ENCODE measurements at regions not wholly inside any gene's neighbourhood (a gene's known extent, or its start where the extent isn't known, plus 50 kb on each side); places are given as distances from the start of the nearest gene placed in this dataset.

DNA sequence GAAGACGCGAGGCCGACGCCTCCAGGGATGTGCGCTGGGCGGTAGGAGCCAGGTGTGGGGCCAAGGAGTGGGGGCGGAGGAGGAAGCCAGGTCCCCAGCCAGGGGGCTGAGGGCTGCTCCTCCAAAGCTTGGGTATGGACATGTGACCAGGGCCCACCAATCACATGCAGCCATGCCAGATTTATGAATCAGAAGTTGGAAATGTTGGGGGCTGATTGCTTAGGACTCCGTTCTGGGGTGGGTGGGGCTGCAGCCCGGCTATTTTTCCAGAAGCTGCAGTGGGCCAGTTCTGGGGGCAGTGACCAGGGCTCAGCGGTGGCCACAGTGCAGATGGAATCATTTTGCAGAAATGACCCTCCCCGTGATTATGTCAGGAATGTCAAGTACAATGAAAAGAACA, 96.0 kb downstream of the CEBPB start:
- no peak for DNase-seq

DNA sequence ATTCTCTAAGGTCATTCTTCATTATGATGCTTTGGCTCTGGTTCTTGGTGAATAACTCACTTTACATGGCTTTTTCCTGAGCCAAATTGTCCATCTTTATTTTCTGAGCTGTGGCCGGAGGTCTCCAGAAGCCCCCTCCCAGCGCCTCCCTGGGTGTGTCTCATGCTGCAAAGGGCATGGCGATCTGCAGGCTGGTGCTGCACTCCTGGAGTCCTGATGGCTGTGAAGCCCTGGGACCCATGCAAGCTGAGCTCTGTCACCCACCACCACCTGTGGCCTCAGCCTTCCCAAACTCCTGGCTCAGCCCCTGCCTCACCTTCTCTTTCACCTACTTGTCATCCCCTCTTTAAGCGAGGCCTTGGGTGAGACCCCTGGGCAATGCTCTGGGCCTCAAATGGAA, 96.9 kb downstream of the CEBPB start:
- no peak for DNase-seq

GRCh38 chr20:50288128-50288623, 97.5 kb downstream of the CEBPB start:
- no peak for DNase-seq

DNA sequence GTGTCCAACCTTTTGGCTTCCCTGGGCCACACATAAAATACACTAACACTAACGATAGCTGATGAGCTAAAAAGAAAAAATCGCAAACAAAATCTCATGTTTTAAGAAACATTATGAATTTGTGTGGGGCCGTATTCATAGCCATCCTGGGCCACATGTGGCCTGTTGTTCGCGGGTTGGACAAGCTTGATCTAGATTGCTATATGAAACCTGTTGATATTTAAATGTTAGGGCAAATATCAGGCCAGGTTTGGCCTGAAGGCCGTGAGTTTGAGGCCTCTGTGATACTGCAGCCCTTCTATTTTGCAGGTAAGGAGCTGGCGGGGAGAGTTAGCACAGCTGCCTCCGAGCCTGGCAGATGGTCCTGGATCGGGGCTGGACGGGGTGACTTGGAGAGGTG, 99.0 kb downstream of the CEBPB start:
- no peak for DNase-seq

- no peak for DNase-seq
Observed at GRCh38 chr20:50290112-50290511, 99.5 kb downstream of the CEBPB start.

DNA sequence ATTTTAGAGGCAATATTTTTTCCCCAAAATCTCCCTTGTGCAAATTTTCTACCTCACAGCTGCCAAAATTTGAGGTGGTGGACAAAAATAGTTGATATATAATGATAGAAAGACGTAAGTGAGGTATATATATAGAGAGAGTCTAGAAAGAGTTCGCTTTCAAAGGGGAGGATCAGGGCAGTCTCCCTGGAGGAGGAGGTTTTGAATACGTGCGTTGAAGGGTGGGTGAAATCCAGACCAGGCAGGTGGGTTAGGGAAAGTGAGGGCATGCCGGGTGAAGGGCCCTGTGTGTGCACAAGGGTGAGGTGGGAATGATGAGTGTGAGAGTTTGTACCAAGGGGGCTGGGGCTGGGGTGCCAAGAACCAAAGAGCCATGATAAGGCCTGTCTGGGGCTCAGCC, 100.2 kb downstream of the CEBPB start:
- no peak for DNase-seq

GRCh38 chr20:50291254-50292078, 100.8 kb downstream of the CEBPB start:
- DNase-seq: no peak

DNA sequence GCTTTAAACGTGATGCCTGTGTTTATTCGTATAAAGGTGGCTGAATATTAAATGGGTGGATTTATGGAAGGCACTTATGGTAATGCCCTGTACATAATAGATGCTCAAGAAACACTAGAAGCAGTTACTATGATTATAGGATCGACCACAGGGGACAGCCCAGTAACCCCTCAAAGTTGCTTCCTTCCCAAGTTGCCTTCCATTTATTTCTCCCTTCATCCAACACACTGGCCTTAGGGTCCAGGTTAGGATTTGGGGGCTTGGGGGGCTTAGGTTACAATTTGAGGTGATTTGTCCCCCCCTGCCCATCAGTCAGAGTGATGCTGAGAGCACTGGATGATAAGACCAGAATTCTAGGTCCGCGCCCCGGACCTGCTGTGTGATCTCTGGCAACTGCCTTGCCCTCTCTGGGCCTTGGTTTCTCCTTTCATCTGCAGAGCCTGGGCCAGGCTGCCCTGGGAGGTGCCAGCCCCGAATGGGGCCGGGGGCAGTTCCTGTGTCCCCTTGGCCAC, 101.5 kb downstream of the CEBPB start:
- DNase-seq: no peak

DNA sequence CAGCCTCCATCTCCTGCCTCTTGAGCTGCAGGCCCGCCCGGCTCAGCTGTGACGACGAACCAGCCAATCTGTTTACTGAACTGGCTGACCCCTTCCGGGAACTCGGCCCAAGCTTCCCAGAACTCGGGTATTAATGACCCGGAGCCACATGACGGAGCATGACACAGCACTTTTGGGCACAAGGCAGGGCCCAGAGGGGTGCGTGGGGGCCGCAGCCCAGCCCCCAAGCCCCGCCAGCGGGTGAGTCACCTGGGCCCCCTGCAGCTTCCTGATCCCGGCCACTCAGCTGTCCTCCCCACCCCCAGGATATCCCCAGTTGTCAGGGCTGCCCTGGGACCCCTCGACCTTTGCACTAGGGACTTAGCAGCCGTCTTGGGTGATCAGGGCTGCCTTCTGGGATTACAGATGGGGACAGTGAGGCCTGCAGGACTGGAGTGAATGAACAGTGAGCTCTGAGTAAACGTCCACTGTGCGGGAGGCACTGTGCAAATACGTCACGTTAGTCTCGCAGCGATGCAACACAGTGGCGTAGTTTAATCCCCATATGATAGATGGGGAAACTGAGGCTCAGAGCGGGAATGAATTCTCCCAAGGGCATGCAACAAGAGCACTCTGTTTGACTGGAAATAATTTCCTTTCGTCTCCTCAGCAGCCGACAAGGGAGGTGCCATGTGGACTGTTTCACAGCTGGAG, 102.1 kb downstream of the CEBPB start:
- no peak for DNase-seq

GRCh38 chr20:50293284-50294139, 102.9 kb downstream of the CEBPB start:
- DNase-seq: no peak

DNA sequence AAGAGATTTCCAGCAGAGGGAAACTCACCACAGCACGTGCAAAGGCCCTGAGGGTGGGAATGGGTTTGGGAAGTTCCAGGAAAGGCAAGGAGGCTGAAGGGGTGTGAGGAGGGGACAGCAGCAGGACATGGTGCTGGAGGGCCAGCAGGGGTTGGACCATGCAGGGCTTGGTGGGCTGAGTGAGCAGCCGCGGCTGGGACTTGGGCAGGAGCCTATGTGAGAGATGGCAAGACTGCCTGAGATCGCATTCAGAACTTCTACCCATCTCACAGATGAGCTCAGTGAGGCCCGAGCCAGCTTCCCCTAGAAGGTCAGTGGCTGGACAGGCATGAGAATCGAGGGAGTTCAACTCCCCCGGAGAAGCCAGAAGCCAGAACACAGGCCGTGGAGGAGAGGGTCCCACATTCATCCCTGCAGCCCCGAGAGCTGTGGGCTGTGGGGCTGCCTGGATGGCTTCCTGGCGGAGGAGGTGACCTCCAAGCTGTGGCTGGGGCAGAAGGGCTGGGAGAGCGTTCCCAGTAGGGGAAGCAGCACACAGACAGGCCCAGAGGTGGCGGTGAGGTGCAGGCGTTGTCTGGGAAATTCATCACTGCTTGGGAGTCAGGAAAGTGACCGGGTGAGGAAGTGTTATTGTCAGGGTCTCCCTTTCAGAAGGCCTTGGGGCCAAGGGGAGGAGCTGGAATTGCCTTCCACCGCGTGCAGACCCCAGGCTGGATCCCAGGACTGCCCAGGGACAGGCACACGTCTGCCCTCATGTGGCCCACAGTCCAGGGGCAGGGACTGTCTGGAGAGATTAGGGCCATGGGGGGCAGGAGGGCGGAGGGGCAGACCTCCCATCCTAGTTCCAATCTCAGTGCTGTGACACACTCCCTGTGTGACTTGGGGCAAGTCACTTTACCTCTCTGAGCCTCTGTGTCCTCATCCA, 103.8 kb downstream of the CEBPB start:
- no peak for DNase-seq

DNA sequence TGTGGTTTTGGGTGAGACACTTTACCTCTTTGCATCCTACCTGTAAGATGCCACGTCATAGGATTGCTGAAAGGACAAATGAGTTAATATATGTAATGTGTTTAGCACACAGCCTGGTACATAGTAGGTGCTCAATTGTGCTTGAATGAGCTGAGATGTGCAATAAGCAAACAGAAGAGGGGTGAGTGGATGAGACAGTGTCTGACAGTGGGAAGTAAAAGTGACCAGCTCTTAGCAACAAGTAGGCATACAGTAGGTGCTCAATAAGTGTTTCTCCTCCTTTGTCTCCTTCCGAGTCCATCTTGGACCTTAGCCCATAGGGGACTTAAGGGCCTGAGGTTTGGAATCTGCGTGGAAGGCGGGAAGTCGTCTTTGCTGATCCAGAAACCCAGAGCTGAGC, 104.7 kb downstream of the CEBPB start:
- DNase-seq: no peak

DNA sequence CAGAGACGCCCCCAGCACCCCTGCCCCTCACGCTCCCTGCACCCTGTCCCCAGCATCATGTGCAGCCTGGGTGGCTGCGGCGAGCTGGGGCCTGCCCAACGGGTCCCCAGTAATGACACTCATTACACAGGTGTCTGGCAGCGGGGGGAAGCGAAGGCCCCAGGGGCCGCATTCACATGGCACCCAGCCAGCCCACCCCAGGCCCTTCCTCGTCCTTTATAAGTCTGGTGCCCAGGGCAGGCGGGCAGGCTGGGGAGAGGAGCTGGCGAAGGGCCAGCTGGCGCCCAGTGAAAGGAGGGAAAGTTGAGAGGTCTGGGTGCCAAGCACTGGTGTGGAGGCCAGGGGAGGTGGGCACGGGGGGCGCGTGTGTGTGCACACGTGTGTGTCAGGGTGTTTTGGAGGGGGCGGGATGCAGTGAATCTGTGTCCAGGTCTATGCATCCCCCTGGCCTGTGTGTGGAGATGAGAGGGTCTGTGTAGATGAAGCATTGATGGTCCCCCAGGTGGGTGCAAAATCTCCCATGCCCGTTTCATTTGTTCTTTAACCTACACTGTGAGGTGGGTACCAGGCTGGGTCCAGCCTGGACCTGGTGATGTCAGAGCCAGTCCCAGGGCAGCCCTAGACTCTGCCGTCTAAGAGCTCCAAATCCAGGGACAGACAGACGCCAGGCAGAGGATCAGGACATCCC, 105.3 kb downstream of the CEBPB start:
- no peak for DNase-seq

DNA sequence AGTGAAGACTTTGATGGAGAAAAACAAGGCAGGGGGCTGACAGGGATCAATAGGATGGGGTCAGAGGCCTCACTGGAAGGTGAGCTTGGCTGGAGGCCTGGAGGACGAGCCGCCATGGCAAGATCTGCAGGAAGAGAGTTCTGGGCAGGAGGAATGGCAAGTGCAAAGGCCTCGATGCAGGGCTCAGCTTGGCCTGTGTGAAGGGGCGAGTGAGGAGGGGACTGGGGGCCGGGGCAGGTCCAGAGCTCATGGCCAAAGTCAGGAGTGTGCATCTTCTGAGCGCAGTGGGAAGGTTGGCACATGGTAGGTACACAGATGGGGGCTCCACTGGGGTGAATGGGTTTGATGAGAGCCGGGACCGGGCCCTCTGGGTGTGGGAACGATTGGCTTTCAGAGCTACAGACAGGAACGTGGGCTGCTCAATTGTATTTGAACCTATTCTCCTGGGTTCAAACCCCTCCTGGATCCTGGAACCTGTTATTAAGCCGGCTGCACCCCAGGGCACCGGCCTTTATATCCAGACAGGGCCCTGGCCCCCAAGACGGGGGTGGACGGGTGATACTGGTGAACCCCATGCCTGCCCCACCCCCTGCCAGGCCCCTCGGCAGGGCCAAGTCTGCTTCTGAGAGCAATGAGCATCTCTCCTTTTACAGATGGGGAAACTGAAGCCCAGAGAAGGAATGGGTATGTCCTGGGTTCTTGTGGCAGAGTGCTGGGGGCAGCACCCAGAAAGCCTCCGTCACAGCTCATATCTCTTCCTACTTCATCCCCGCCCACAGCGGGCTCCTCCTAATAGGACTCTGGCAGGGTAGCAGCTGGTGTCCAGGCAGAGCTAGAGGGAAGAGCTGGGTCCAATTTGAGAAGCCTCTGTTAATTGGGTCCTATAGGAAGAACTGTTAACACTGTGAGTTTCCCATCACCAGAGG, 106.1 kb downstream of the CEBPB start:
- no peak for DNase-seq

DNA sequence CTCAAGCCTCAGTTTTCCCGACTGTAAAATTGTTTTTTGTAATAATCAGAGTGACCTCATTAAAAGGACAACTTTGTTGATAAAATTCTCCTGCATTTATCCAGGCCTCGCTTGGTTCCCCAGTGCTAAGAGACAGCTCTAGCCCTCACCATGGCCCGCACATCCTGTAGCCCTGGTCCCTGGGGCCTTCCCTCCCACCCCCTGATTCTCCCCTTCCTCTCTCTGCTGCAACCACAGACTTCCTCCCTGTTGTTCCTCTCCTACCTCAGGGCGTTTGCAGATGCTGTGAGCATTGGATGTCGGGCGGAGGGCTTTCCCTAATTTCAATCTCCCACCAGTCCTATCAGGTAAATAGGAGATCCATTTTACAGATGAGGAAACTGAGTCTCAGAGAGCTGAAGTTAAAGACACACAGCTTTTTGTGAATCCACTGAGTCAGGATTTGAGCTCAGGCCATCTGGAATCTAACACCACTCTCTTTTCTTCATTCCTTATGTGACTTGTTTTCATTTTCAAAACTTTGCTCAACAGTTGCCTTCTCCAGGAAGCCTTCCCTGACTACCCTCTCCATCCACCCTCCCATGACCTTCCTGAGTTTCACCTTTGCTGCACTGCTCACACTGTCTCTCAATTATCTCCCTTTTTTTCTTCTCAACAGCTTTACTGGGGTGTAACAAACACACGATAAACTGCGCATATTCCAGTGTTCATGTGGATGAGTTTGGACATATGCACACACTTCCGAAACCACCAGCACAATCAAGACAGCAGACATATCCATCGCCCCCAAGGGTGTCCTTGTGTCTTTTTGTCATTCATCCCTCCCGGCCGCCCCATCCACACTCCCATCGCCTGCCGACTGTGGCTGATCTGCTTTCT, 107.1 kb downstream of the CEBPB start:
- DNase-seq: no peak

- DNase-seq: no peak
Observed at GRCh38 chr20:50298554-50299324, 108.1 kb downstream of the CEBPB start.

GRCh38 chr20:50299325-50299629, 108.6 kb downstream of the CEBPB start:
- DNase-seq: no peak

DNA sequence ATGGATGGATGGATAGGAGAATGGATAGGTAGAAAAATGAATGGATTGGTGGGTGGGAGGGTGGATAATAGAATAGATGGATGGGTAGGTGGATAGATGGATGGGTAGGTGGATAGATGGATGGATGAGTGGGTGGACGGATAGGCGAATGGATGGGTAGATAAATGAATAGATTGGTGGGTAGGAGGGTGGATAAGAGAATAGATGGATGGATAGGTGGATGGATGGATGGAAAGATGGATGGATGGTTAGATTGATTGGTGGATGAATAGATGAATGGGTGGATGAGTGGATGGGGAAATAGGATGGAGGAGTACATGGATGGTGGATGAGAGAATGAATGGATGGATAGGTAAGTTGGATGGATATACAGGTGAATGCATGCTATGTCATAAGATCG, 110.5 kb downstream of the CEBPB start:
- no peak for DNase-seq

DNA sequence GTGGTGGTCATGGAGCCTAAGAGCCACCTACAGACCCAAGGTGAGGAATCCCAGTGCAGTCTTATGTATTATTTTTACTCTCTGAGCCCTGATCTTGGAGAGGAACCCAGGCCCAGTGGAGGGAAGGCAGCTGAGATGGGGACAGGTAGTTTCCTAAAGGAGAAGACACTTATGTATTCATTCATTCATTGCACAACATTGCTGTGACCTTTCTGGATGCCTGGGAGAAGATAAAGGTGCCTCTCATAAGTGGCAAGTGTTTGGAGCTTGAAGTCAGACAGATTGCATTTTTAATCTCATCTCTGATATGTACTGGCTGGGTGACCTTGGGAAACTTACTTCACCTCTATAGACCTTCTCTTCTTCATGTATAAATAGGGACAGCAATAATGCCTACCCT, 111.1 kb downstream of the CEBPB start:
- no peak for DNase-seq
